ENCODE measurements at regions not wholly inside any gene's neighbourhood (a gene's known extent, or its start where the extent isn't known, plus 50 kb on each side); places are given as distances from the start of the nearest gene placed in this dataset.
A peak's percentile ranks its signal among the peaks of the same experiment; 100 is the strongest.

- TF ChIP-seq TEAD4 (IDR thresholded peaks at IDR 0.05) (no peak), CEBPB (IDR thresholded peaks at IDR 0.05) (no peak), RAD21 (IDR thresholded peaks at IDR 0.05; ENCODE audit: low read depth) (no peak), YY1 (IDR thresholded peaks at IDR 0.05; ENCODE audit: low read depth) (no peak), NFIC (IDR thresholded peaks at IDR 0.05) (no peak)
Observed at GRCh38 chr1:243980071-243980470, 71.0 kb upstream of the ZBTB18 start.

GRCh38 chr1:243979396-243979795 is 71.7 kb upstream of the ZBTB18 start:
- TF ChIP-seq REST (IDR thresholded peaks at IDR 0.05; ENCODE audit: low read depth) (no peak), CEBPB (IDR thresholded peaks at IDR 0.05) (no peak), USF1 (IDR thresholded peaks at IDR 0.05) (no peak), RAD21 (IDR thresholded peaks at IDR 0.05; ENCODE audit: low read depth) (no peak), MAX (IDR thresholded peaks at IDR 0.05) (no peak), YY1 (IDR thresholded peaks at IDR 0.05; ENCODE audit: low read depth) (no peak), FOXM1 (IDR thresholded peaks at IDR 0.05; ENCODE audit: borderline replicate concordance, low read depth) (no peak), TCF12 (IDR thresholded peaks at IDR 0.05; ENCODE audit: low read depth) (no peak), ZBTB7A (IDR thresholded peaks at IDR 0.05; ENCODE audit: low read depth) (no peak), NFIC (IDR thresholded peaks at IDR 0.05) (no peak), TEAD4 (IDR thresholded peaks at IDR 0.05) (no peak), EP300 (IDR thresholded peaks at IDR 0.05; ENCODE audit: borderline replicate concordance) (no peak), TAF1 (IDR thresholded peaks at IDR 0.05; ENCODE audit: low read depth) (no peak), CREB1 (IDR thresholded peaks at IDR 0.05; ENCODE audit: low read depth) (no peak)

- TF ChIP-seq RAD21 (IDR thresholded peaks at IDR 0.05; ENCODE audit: low read depth) = no peak
- TF ChIP-seq EGR1 (IDR thresholded peaks at IDR 0.05) = no peak
- no peak for TF ChIP-seq ZBTB7A (IDR thresholded peaks at IDR 0.05; ENCODE audit: low read depth)
- no peak for TF ChIP-seq EP300 (IDR thresholded peaks at IDR 0.05; ENCODE audit: borderline replicate concordance)
- no peak for TF ChIP-seq REST (IDR thresholded peaks at IDR 0.05; ENCODE audit: low read depth)
- no peak for TF ChIP-seq CEBPB (IDR thresholded peaks at IDR 0.05)
- no peak for TF ChIP-seq FOXM1 (IDR thresholded peaks at IDR 0.05; ENCODE audit: borderline replicate concordance, low read depth)
- TF ChIP-seq CREB1 (IDR thresholded peaks at IDR 0.05; ENCODE audit: low read depth) = no peak
- no peak for TF ChIP-seq TCF12 (IDR thresholded peaks at IDR 0.05; ENCODE audit: low read depth)
- TF ChIP-seq TEAD4 (IDR thresholded peaks at IDR 0.05) = no peak
- TF ChIP-seq TAF1 (IDR thresholded peaks at IDR 0.05; ENCODE audit: low read depth) = no peak
- no peak for TF ChIP-seq YY1 (IDR thresholded peaks at IDR 0.05; ENCODE audit: low read depth)
- TF ChIP-seq MAX (IDR thresholded peaks at IDR 0.05) = no peak
- no peak for TF ChIP-seq USF1 (IDR thresholded peaks at IDR 0.05)
- no peak for TF ChIP-seq NFIC (IDR thresholded peaks at IDR 0.05)
Observed at GRCh38 chr1:243977094-243977493, 74.0 kb upstream of the ZBTB18 start.

- no peak for TF ChIP-seq CREB1 (IDR thresholded peaks at IDR 0.05; ENCODE audit: low read depth)
- TF ChIP-seq REST (IDR thresholded peaks at IDR 0.05; ENCODE audit: low read depth) = peak; percentile 82
- no peak for TF ChIP-seq CEBPB (IDR thresholded peaks at IDR 0.05)
- no peak for TF ChIP-seq TEAD4 (IDR thresholded peaks at IDR 0.05)
Observed at GRCh38 chr1:243974451-243975292, 76.4 kb upstream of the ZBTB18 start.

Data from Ishikawa (cell line).